BJ (cell line): ENCODE measurements at regions not wholly inside any gene's neighbourhood (a gene's known extent, or its start where the extent isn't known, plus 50 kb on each side); places are given as distances from the start of the nearest gene placed in this dataset.

Experiments
- CTCF ChIA-PET: fragments of 350-600 bp; formaldehyde crosslinking; extraction: SDS; loops from one replicate; lab custom pipeline; 2021; ENCODE audit warnings: antibody characterized with exemption, inconsistent platforms; lab: Yijun Ruan, JAX
- POLR2A ChIA-PET: fragments of 300-600 bp; sonication (Branson Sonifier 250); formaldehyde crosslinking; extraction: SDS; loops from one replicate; lab custom pipeline; 2021; ENCODE audit warnings: antibody characterized with exemption; lab: Charles Lee
- DNase-seq: peaks from one replicate; pipeline ENCODE4 v3.0.0-alpha.2; 2011; ENCODE audit warnings: low read depth
- H3K27me3 ChIP-seq: 2 replicates; pipeline ENCODE4 v1.6.0; 2011; ENCODE audit warnings: low read length; ENCODE audit not compliant: control insufficient read depth, insufficient read depth
- H3K36me3 ChIP-seq: 2 replicates; pipeline ENCODE4 v1.5.1; 2011; ENCODE audit warnings: low read length; ENCODE audit not compliant: control insufficient read depth, insufficient read depth
- H3K4me3 ChIP-seq: 2 replicates; pipeline ENCODE4 v1.5.1; 2011; ENCODE audit warnings: low read depth, mild to moderate bottlenecking, control low read depth, low read length
- TF ChIP-seq, protein P1 (sequence below): IDR thresholded peaks from 2 replicates; pipeline ENCODE4 v1.5.1; 2011; ENCODE audit warnings: low read depth, mild to moderate bottlenecking, control low read depth, inconsistent platforms, low read length, moderate library complexity; ENCODE audit not compliant: insufficient read depth

DNA sequence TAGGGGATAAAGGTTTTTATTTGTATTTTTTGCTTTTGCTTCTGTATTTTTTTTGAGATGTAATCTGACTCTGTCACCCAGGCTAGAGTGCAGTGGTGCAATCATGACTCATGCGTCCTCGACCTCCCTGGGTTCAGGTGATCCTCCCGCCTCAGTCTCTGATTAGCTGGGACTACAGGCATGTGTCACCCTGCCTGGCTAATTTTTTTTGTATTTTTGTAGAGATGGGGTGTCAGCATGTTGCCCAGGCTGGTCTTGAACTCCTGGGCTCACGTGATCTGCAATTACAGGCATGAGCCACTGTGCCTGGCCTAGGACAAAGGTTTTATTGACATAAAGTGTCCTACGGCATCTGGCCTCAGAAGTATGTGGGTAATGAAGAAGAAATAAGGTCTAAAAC, 297.1 kb upstream of the C9orf72 start:
- ChIA-PET CTCF (interaction anchor here (1.0 kb wide), 1 partner anchor 14 kb away, joined by 3 read pairs; no protein-coding TSS in a partner anchor), POLR2A (no interaction called here)
- Histone ChIP-seq H3K36me3 (no peaks in the 10 kb centered on the region), H3K4me3 (no peak overlapping the region), H3K27me3 (no peaks in the 10 kb centered on the region)
- no peak for DNase-seq
- TF ChIP-seq, protein P1, sequence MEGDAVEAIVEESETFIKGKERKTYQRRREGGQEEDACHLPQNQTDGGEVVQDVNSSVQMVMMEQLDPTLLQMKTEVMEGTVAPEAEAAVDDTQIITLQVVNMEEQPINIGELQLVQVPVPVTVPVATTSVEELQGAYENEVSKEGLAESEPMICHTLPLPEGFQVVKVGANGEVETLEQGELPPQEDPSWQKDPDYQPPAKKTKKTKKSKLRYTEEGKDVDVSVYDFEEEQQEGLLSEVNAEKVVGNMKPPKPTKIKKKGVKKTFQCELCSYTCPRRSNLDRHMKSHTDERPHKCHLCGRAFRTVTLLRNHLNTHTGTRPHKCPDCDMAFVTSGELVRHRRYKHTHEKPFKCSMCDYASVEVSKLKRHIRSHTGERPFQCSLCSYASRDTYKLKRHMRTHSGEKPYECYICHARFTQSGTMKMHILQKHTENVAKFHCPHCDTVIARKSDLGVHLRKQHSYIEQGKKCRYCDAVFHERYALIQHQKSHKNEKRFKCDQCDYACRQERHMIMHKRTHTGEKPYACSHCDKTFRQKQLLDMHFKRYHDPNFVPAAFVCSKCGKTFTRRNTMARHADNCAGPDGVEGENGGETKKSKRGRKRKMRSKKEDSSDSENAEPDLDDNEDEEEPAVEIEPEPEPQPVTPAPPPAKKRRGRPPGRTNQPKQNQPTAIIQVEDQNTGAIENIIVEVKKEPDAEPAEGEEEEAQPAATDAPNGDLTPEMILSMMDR: no peak

DNA sequence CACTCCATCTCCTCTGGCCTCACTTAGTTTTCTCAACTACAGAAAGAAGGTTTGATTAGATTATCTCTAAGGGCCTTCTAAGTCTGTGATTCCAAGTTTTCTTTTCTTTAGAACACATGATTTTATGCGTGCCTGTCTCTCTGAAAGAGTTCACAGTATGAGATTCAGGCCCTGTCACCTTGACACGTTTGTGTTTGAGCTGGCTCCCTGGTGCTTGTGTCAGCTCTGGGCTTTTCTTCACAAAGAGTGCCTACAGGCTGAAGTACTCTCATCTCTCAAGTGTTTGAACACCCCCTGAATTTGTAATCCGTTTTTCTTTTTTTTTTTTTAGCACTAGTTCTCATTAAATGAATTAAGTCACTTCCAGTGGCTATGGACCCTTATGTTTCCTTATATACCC, 306.9 kb upstream of the C9orf72 start:
- no peaks in the 10 kb centered on the region for H3K27me3 ChIP-seq
- ChIA-PET CTCF (no interaction called here), POLR2A (no interaction called here)
- H3K36me3 ChIP-seq: no peaks in the 10 kb centered on the region
- DNase-seq: no peak
- TF ChIP-seq, protein P1: no peak
- no peak overlapping the region for H3K4me3 ChIP-seq

DNA sequence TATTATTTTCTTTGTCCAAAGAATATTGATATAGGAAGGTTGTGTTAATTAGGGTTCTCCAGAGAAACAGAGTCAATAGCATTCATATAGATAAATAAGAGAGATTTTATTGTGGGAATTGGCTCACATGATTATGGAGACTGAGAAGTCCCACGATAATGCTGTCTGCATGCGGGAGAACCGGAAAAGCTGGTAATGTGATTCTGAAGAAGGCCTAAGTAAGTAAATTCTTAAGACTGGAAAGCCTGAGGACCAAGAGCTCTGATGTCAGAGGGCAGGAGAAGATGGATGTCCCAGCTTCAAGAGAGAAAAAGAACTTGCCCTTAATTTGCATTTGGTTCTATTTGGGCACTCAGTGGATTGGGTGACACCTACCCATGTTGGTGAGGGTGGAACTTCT, 307.4 kb upstream of the C9orf72 start:
- no peak for DNase-seq
- Histone ChIP-seq H3K4me3 (no peak overlapping the region), H3K27me3 (no peaks in the 10 kb centered on the region), H3K36me3 (no peaks in the 10 kb centered on the region)
- TF ChIP-seq, protein P1: no peak
- POLR2A ChIA-PET: no interaction called here
- CTCF ChIA-PET: no interaction called here

DNA sequence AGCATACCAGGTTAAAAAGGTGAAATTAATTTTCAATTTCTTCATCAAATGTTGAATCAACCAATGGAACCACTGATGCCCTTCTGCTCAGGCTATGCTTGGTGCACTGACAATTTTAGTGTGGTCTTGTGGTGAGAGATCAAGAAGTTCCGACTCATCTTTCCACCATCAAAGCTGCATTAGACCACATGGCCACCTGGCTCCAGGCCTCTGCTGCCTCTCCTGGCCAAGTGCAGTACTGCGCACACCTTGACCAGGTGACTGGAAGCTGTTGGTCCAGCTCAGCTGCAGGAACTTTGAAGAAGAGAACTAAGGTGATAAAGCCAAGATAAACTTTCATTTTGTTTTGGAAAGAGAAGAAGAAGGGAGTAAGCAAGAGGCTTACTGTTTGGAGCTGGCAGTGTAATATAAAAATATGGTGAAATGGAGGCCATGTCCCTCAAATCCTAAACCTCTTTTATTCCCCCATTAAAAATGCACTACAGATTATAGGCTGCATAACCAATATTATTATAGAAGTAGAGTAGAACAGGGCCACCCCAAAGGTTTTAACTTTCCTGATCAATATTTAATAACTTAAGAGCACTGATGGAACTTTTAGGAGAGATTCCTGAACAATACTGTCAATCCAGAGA, 315.5 kb upstream of the C9orf72 start:
- Histone ChIP-seq H3K27me3 (no peaks in the 10 kb centered on the region), H3K36me3 (no peaks in the 10 kb centered on the region), H3K4me3 (no peak overlapping the region)
- CTCF ChIA-PET: interaction anchor here (1.2 kb wide), 1 partner anchor 31 kb away, joined by 5 read pairs; no protein-coding TSS in a partner anchor
- DNase-seq: no peak
- POLR2A ChIA-PET: no interaction called here
- TF ChIP-seq, protein P1: peak; percentile 55

DNA sequence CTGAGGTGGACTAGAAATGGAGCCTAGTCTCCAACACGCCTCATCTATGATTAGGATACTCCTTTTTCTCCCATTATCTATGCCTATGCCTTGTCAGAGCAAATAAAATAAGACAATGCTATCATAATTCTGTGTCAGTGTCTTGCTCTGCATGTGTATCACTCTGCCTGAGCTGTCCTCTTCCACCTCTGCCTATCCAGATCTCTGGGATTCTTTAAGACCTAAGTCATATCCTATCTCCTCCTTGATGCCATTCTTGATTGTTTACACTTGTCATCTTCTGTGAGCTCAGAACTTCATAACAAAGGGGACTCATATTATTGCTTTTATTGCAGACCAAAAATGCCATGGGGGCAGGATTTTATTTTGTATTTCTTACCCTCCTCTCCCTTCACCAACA, 351.2 kb upstream of the C9orf72 start:
- POLR2A ChIA-PET: no interaction called here
- DNase-seq: no peak

More for the DNA sequence above, 351.2 kb upstream of the C9orf72 start:
- CTCF ChIA-PET: no interaction called here
- no peak overlapping the region for H3K4me3 ChIP-seq
- no peaks in the 10 kb centered on the region for H3K36me3 ChIP-seq
- TF ChIP-seq, protein P1: no peak
- H3K27me3 ChIP-seq: no peaks in the 10 kb centered on the region
